CD4-positive, alpha-beta T cell treated with Interleukin-12 subunit alpha and Interleukin-12 subunit beta, for 1 hour (primary cell): ENCODE measurements at regions not wholly inside any gene's neighbourhood (a gene's known extent, or its start where the extent isn't known, plus 50 kb on each side); places are given as distances from the start of the nearest gene placed in this dataset.

ENCODE experiments used
- DNase-seq: peaks from one replicate; pipeline ENCODE4 v3.0.0-alpha.2; 2020

- no peak for DNase-seq
Observed at GRCh38 chr14:100955201-100955600, 51.7 kb upstream of the RTL1 start.

GRCh38 chr14:100962494-100962893 is 59.0 kb upstream of the RTL1 start:
- no peak for DNase-seq

- DNase-seq: no peak
Observed at GRCh38 chr14:100965296-100965695, 61.8 kb upstream of the RTL1 start.

- DNase-seq: no peak
Observed at GRCh38 chr14:100967178-100967577, 63.7 kb upstream of the RTL1 start.

- DNase-seq: no peak
Observed at GRCh38 chr14:100967930-100968329, 64.4 kb upstream of the RTL1 start.

GRCh38 chr14:100972118-100972897 is 68.8 kb upstream of the RTL1 start:
- DNase-seq: no peak

- DNase-seq: no peak
Observed at GRCh38 chr14:100975671-100976070, 72.1 kb upstream of the RTL1 start.

- no peak for DNase-seq
Observed at GRCh38 chr14:100979079-100979478, 75.6 kb upstream of the RTL1 start.

- no peak for DNase-seq
Observed at GRCh38 chr14:100979780-100980179, 76.3 kb upstream of the RTL1 start.

GRCh38 chr14:100980823-100981222 is 77.3 kb upstream of the RTL1 start:
- DNase-seq: no peak

- no peak for DNase-seq
Observed at GRCh38 chr14:100981809-100982208, 78.3 kb upstream of the RTL1 start.

- DNase-seq: no peak
Observed at GRCh38 chr14:100982353-100982752, 78.8 kb upstream of the RTL1 start.

- DNase-seq: no peak
Observed at GRCh38 chr14:100982762-100983161, 79.2 kb upstream of the RTL1 start.

GRCh38 chr14:100983710-100984109 is 80.2 kb upstream of the RTL1 start:
- DNase-seq: no peak

GRCh38 chr14:100988011-100988410 is 84.5 kb upstream of the RTL1 start:
- no peak for DNase-seq

GRCh38 chr14:100988411-100988900 is 84.9 kb upstream of the RTL1 start:
- DNase-seq: no peak

- no peak for DNase-seq
Observed at GRCh38 chr14:100988956-100989355, 85.4 kb upstream of the RTL1 start.

GRCh38 chr14:100989924-100990323 is 86.4 kb upstream of the RTL1 start:
- no peak for DNase-seq

GRCh38 chr14:100994082-100994481 is 90.6 kb upstream of the RTL1 start:
- DNase-seq: no peak

GRCh38 chr14:100994756-100995330 is 91.3 kb upstream of the RTL1 start:
- DNase-seq: no peak

- DNase-seq: no peak
Observed at GRCh38 chr14:101000711-101001250, 97.3 kb upstream of the RTL1 start.

- no peak for DNase-seq
Observed at GRCh38 chr14:101001311-101002069, 98.0 kb upstream of the RTL1 start.

- no peak for DNase-seq
Observed at GRCh38 chr14:101002738-101003137, 99.2 kb upstream of the RTL1 start.

GRCh38 chr14:101004176-101004575 is 100.7 kb upstream of the RTL1 start:
- DNase-seq: no peak
